GM19397 (cell line): ENCODE measurements at regions not wholly inside any gene's neighbourhood (a gene's known extent, or its start where the extent isn't known, plus 50 kb on each side); places are given as distances from the start of the nearest gene placed in this dataset.
"Not testable (repeated sequence)": the region's sequence is repeated elsewhere in the genome, so short reads cannot be mapped to it uniquely, and the experiment has no call there.

ENCODE experiments used
- ATAC-seq: cut with Tn5 transposase; IDR thresholded peaks from one replicate; pipeline ENCODE4 v1.9.1; 2021; ENCODE audit warnings: mild to moderate bottlenecking, moderate library complexity; ENCODE audit not compliant: unreplicated experiment

GRCh38 chr3:36063992-36064391 is 316.3 kb upstream of the STAC start:
- no peak for ATAC-seq

- ATAC-seq: no peak
Observed at GRCh38 chr3:36065321-36065720, 315.0 kb upstream of the STAC start.

GRCh38 chr3:36075491-36075890 is 304.8 kb upstream of the STAC start:
- no peak for ATAC-seq

- ATAC-seq: no peak
Observed at GRCh38 chr3:36077320-36077719, 303.0 kb upstream of the STAC start.

- ATAC-seq: not testable (repeated sequence)
Observed at GRCh38 chr3:36082958-36083357, 297.3 kb upstream of the STAC start.

GRCh38 chr3:36095238-36095637 is 285.1 kb upstream of the STAC start:
- no peak for ATAC-seq

GRCh38 chr3:36097209-36097608 is 283.1 kb upstream of the STAC start:
- no peak for ATAC-seq

GRCh38 chr3:36114353-36114752 is 266.0 kb upstream of the STAC start:
- no peak for ATAC-seq

GRCh38 chr3:36124118-36124796 is 256.0 kb upstream of the STAC start:
- ATAC-seq: no peak

GRCh38 chr3:36132214-36132613 is 248.1 kb upstream of the STAC start:
- ATAC-seq: no peak

- ATAC-seq: no peak
Observed at GRCh38 chr3:36135863-36136262, 244.4 kb upstream of the STAC start.

GRCh38 chr3:36142746-36143145 is 237.6 kb upstream of the STAC start:
- ATAC-seq: no peak

GRCh38 chr3:36146404-36146803 is 233.9 kb upstream of the STAC start:
- ATAC-seq: no peak

- ATAC-seq: no peak
Observed at GRCh38 chr3:36147934-36148558, 232.3 kb upstream of the STAC start.

- no peak for ATAC-seq
Observed at GRCh38 chr3:36149447-36149865, 230.8 kb upstream of the STAC start.

GRCh38 chr3:36155515-36155914 is 224.8 kb upstream of the STAC start:
- ATAC-seq: no peak

GRCh38 chr3:36164400-36164799 is 215.9 kb upstream of the STAC start:
- no peak for ATAC-seq

- no peak for ATAC-seq
Observed at GRCh38 chr3:36165509-36166290, 214.6 kb upstream of the STAC start.

- no peak for ATAC-seq
Observed at GRCh38 chr3:36166477-36166876, 213.8 kb upstream of the STAC start.

GRCh38 chr3:36172699-36173098 is 207.6 kb upstream of the STAC start:
- no peak for ATAC-seq

GRCh38 chr3:36175113-36175812 is 205.0 kb upstream of the STAC start:
- ATAC-seq: no peak
